ENCODE measurements at regions not wholly inside any gene's neighbourhood (a gene's known extent, or its start where the extent isn't known, plus 50 kb on each side); places are given as distances from the start of the nearest gene placed in this dataset.

- Mint-ChIP-seq H3K4me1 (ENCODE audit: low read depth) (no peaks in the 10 kb centered on the region), H3K9me3 (no peaks in the 10 kb centered on the region), H3K4me3 (no peak overlapping the region), H3K27me3 (ENCODE audit: insufficient read depth) (peaks cover 2% of the 10 kb centered on the region; the same call in 1 of the 2 replicates), H3K27ac (no peak overlapping the region), H3K36me3 (ENCODE audit: low read depth) (no peaks in the 10 kb centered on the region)
- TF ChIP-seq CTCF (IDR thresholded peaks at IDR 0.05) = no peak
- no peak for DNase-seq
Measured at GRCh38 chr1:108056436-108056990, 91.5 kb upstream of the VAV3 start.

GRCh38 chr1:108055387-108055786 lies 90.4 kb upstream of the VAV3 start:
- Mint-ChIP-seq H3K27me3 (ENCODE audit: insufficient read depth) (peaks cover 2% of the 10 kb centered on the region; the same call in 1 of the 2 replicates), H3K4me3 (no peak overlapping the region), H3K27ac (no peak overlapping the region), H3K9me3 (no peaks in the 10 kb centered on the region), H3K36me3 (ENCODE audit: low read depth) (no peaks in the 10 kb centered on the region), H3K4me1 (ENCODE audit: low read depth) (no peaks in the 10 kb centered on the region)
- TF ChIP-seq CTCF (IDR thresholded peaks at IDR 0.05) = no peak
- DNase-seq = no peak

DNA sequence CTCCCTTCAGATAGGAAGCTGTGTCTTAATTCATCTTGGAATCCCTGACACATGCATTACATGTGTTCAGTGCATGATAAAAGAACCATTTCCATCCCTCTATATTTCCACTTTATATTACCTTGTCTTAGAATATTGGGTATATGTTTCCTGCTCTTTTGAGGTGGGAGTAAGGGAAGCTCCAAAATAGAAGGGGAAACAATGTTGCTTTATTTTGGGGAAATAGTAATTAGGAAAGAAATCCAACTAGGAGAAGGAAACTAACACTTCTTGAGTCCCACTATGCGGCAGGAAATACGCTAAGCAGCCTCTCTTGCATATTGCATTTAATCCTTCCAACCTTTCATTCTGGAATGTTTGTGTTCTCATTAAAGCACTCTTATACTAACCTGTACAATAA lies 89.4 kb upstream of the VAV3 start:
- Mint-ChIP-seq H3K27ac (no peak overlapping the region), H3K27me3 (ENCODE audit: insufficient read depth) (peaks cover 2% of the 10 kb centered on the region; the same call in 1 of the 2 replicates), H3K4me3 (no peak overlapping the region), H3K9me3 (no peaks in the 10 kb centered on the region), H3K4me1 (ENCODE audit: low read depth) (peaks cover 3% of the 10 kb centered on the region; the same call in 1 of the 2 replicates), H3K36me3 (ENCODE audit: low read depth) (no peaks in the 10 kb centered on the region)
- TF ChIP-seq CTCF (IDR thresholded peaks at IDR 0.05) = no peak
- no peak for DNase-seq

DNA sequence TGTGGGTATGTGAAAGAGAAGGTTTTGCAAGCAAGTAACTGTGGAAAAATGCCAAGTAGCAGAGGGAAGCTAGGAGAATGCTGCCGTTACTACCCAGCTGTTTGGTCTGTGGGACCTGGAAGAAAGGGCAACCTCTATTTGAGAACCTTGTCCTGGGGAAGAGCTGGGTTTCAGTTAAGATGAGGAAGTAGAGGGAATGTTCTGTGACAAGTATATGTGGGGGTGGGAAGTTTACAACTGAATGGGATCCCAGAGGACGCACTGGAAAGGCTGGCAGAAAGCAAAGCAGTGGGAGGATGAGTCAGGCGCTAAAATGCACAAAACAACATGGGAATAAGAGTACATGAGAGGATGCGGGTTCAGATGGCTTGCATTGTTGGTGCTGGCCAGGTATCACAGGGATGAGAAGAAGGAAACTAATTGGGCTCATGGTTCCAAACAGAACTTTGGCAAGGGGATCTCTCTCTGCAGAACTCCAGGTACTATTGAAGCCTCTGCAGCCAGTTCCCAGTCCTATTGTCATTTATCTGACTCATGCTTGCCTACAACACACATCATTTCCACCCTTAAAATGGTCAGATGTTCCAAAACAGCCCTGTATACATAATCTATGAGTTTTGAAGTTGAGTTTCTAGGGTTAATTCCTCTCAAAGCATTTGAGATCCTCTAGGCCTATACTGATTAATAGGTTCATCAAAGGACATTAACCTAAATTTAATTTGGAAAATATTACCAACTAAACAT lies 88.5 kb upstream of the VAV3 start:
- no peaks in the 10 kb centered on the region for H3K9me3 Mint-ChIP-seq
- H3K36me3 Mint-ChIP-seq (ENCODE audit: low read depth) = no peaks in the 10 kb centered on the region
- no peak overlapping the region for H3K27ac Mint-ChIP-seq
- TF ChIP-seq CTCF (IDR thresholded peaks at IDR 0.05) = no peak
- peaks cover 5% of the 10 kb centered on the region; the same call in 1 of the 2 replicates for H3K4me1 Mint-ChIP-seq (ENCODE audit: low read depth)
- DNase-seq = no peak
- H3K4me3 Mint-ChIP-seq = no peak overlapping the region
- H3K27me3 Mint-ChIP-seq (ENCODE audit: insufficient read depth) = peaks cover 6% of the 10 kb centered on the region; the same call in 1 of the 2 replicates

- Mint-ChIP-seq H3K4me3 (no peak overlapping the region), H3K4me1 (ENCODE audit: low read depth) (peaks cover 5% of the 10 kb centered on the region; the same call in 1 of the 2 replicates), H3K36me3 (ENCODE audit: low read depth) (no peaks in the 10 kb centered on the region), H3K27me3 (ENCODE audit: insufficient read depth) (peaks cover 6% of the 10 kb centered on the region; the same call in 1 of the 2 replicates), H3K9me3 (no peaks in the 10 kb centered on the region), H3K27ac (no peak overlapping the region)
- TF ChIP-seq CTCF (IDR thresholded peaks at IDR 0.05) = no peak
- DNase-seq = no peak
Measured at GRCh38 chr1:108051631-108052377, 86.8 kb upstream of the VAV3 start.
